MM.1S (cell line): ENCODE measurements at regions not wholly inside any gene's neighbourhood (a gene's known extent, or its start where the extent isn't known, plus 50 kb on each side); places are given as distances from the start of the nearest gene placed in this dataset.

Source experiments
- EZH2 ChIP-seq: fragments of 300-600 bp; sonication (generic); optimal IDR thresholded peaks from 2 replicates; pipeline ENCODE3; 2017; ENCODE audit warnings: low read depth, mild to moderate bottlenecking, antibody characterized with exemption, low read length, mixed read lengths
- EZH2phosphoT487 ChIP-seq: fragments of 300-600 bp; sonication (generic); IDR thresholded peaks from 2 replicates; pipeline ENCODE4 v1.6.1; 2018; ENCODE audit warnings: antibody characterized with exemption, low read length
- TF ChIP-seq, protein P1 (sequence below): fragments of 300-600 bp; sonication (generic); IDR thresholded peaks from 2 replicates; pipeline ENCODE4 v1.5.1; 2016; ENCODE audit warnings: antibody characterized with exemption, low read length, mixed read lengths

DNA sequence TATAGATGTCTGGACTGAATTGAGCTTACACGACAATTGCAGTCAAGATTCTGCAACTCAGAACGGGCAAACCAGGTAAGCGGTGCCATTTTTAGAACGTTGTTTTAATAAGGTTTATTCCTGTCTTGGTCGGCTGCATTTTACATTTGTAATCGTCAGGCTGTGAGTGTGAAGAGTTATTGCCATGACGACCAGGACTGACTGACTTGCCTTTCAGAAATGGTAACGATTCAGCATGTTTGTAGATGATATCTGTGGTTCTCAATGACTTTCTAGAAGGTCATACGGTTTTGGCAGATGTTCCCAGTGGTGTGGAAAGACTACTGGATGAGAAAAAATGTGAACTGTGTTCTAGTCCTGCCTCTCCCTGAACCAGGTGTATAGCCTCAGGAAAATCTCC, 271.3 kb upstream of the B3GALT2 start:
- TF ChIP-seq, protein P1, sequence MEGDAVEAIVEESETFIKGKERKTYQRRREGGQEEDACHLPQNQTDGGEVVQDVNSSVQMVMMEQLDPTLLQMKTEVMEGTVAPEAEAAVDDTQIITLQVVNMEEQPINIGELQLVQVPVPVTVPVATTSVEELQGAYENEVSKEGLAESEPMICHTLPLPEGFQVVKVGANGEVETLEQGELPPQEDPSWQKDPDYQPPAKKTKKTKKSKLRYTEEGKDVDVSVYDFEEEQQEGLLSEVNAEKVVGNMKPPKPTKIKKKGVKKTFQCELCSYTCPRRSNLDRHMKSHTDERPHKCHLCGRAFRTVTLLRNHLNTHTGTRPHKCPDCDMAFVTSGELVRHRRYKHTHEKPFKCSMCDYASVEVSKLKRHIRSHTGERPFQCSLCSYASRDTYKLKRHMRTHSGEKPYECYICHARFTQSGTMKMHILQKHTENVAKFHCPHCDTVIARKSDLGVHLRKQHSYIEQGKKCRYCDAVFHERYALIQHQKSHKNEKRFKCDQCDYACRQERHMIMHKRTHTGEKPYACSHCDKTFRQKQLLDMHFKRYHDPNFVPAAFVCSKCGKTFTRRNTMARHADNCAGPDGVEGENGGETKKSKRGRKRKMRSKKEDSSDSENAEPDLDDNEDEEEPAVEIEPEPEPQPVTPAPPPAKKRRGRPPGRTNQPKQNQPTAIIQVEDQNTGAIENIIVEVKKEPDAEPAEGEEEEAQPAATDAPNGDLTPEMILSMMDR, result no peak
- no peak for TF ChIP-seq EZH2phosphoT487
- TF ChIP-seq EZH2, result no peak
